Liver (tissue), 8 donors: ENCODE measurements at regions not wholly inside any gene's neighbourhood (a gene's known extent, or its start where the extent isn't known, plus 50 kb on each side); places are given as distances from the start of the nearest gene placed in this dataset.
"Not testable (repeated sequence)": the region's sequence is repeated elsewhere in the genome, so short reads cannot be mapped to it uniquely, and the experiment has no call there.

Source experiments
- DNase-seq: peaks from one replicate; pipeline ENCODE4 v3.0.0-alpha.2; 2017; ENCODE audit warnings: low spot score
- H3K27ac ChIP-seq, 2 donors: one replicate each; pipeline ENCODE4 v1.7.0; 2013; ENCODE audit warnings: inconsistent platforms in 2 of 2, low read length in 2 of 2, control low read depth in 1 of 2, low read depth in 1 of 2, mild to moderate bottlenecking in 1 of 2
- H3K27me3 ChIP-seq, 4 donors: one replicate each; pipeline versions ENCODE4 v1.6.1 to v1.7.0; 2013; ENCODE audit warnings: low read length in 3 of 4, inconsistent platforms in 1 of 4, mild to moderate bottlenecking in 1 of 4, moderate library complexity in 1 of 4; ENCODE audit not compliant: control insufficient read depth in 4 of 4, insufficient read depth in 4 of 4
- H3K36me3 ChIP-seq, 4 donors: one replicate each; pipeline versions ENCODE4 v1.6.1 to v1.7.0; 2013; ENCODE audit warnings: low read length in 3 of 4, mild to moderate bottlenecking in 3 of 4, low read depth in 1 of 4, moderate library complexity in 1 of 4; ENCODE audit not compliant: control insufficient read depth in 4 of 4, insufficient read depth in 3 of 4
- H3K4me1 ChIP-seq, 4 donors: one replicate each; pipeline versions ENCODE4 v1.6.1 to v1.7.0; 2013; ENCODE audit warnings: low read length in 3 of 4, mild to moderate bottlenecking in 3 of 4, moderate library complexity in 1 of 4; ENCODE audit not compliant: control insufficient read depth in 4 of 4, insufficient read depth in 4 of 4
- H3K4me3 ChIP-seq, 3 donors: one replicate each; pipeline versions ENCODE4 v1.6.1 to v1.7.0; 2013; ENCODE audit warnings: low read length in 3 of 3, control low read depth in 1 of 3, low read depth in 1 of 3, mild to moderate bottlenecking in 1 of 3
- H3K9ac ChIP-seq, 2 donors: one replicate each; pipeline ENCODE4 v1.7.0; 2013; ENCODE audit warnings: low read length in 2 of 2, mild to moderate bottlenecking in 2 of 2, moderate library complexity in 2 of 2, control low read depth in 1 of 2, low read depth in 1 of 2
- H3K9me3 ChIP-seq, 4 donors: one replicate each; pipeline versions ENCODE4 v1.6.1 to v1.7.0; 2013; ENCODE audit warnings: low read length in 3 of 4; ENCODE audit not compliant: control insufficient read depth in 4 of 4
- ATF3 ChIP-seq: IDR thresholded peaks from 2 replicates; pipeline ENCODE4 v1.6.1; 2016; ENCODE audit warnings: antibody characterized with exemption
- CTCF ChIP-seq: fragments of 150-350 bp; IDR thresholded peaks from 2 replicates; pipeline ENCODE4 v1.5.1; 2017; ENCODE audit warnings: improper control_type of control experiment, low read depth, low read length; ENCODE audit not compliant: missing input control
- EGR1 ChIP-seq, 2 donors: IDR thresholded peaks; 2 replicates each; pipeline ENCODE4 v1.6.1; 2016 to 2018; ENCODE audit warnings: antibody characterized with exemption in 2 of 2, low read depth in 2 of 2
- FOXA1 ChIP-seq: IDR thresholded peaks from 2 replicates; pipeline ENCODE4 v1.6.1; 2016; ENCODE audit warnings: antibody characterized with exemption
- FOXA2 ChIP-seq: IDR thresholded peaks from 2 replicates; pipeline ENCODE4 v1.6.1; 2016; ENCODE audit warnings: antibody characterized with exemption
- GABPA ChIP-seq, 2 donors: IDR thresholded peaks in 1 of 2; conservative IDR thresholded peaks in 1 of 2; 2 replicates each; pipeline ENCODE4 v1.6.1; 2016; ENCODE audit warnings: antibody characterized with exemption in 2 of 2, mild to moderate bottlenecking in 1 of 2, moderate library complexity in 1 of 2
- HNF4A ChIP-seq, 2 donors: conservative IDR thresholded peaks; 2 replicates each; pipeline ENCODE4 v1.6.1; 2016; ENCODE audit warnings: antibody characterized with exemption in 2 of 2, mild to moderate bottlenecking in 2 of 2
- HNF4G ChIP-seq: IDR thresholded peaks from 2 replicates; pipeline ENCODE4 v1.6.1; 2016; ENCODE audit warnings: antibody characterized with exemption
- JUND ChIP-seq, 2 donors: IDR thresholded peaks; 2 replicates each; pipeline ENCODE4 v1.6.1; 2016; ENCODE audit warnings: antibody characterized with exemption in 2 of 2
- MAX ChIP-seq: IDR thresholded peaks from 2 replicates; pipeline ENCODE4 v1.6.1; 2016; ENCODE audit warnings: antibody characterized with exemption
- NR2F2 ChIP-seq: IDR thresholded peaks from 2 replicates; pipeline ENCODE4 v1.6.1; 2016; ENCODE audit warnings: antibody characterized with exemption
- RAD21 ChIP-seq, 2 donors: IDR thresholded peaks; 2 replicates each; pipeline ENCODE4 v1.6.1; 2016; ENCODE audit warnings: antibody characterized with exemption in 2 of 2, mild to moderate bottlenecking in 2 of 2
- REST ChIP-seq: IDR thresholded peaks from 2 replicates; pipeline ENCODE4 v1.6.1; 2016; ENCODE audit warnings: antibody characterized with exemption, mild to moderate bottlenecking
- RXRA ChIP-seq, 2 donors: IDR thresholded peaks; 2 replicates each; pipeline ENCODE4 v1.6.1; 2017 to 2018; ENCODE audit warnings: antibody characterized with exemption in 2 of 2, mild to moderate bottlenecking in 1 of 2
- SP1 ChIP-seq: IDR thresholded peaks from 2 replicates; pipeline ENCODE4 v1.6.1; 2018; ENCODE audit warnings: antibody characterized with exemption, mild to moderate bottlenecking
- TAF1 ChIP-seq: conservative IDR thresholded peaks from 2 replicates; pipeline ENCODE4 v1.6.1; 2016; ENCODE audit warnings: antibody characterized with exemption, mild to moderate bottlenecking
- YY1 ChIP-seq: IDR thresholded peaks from 2 replicates; pipeline ENCODE4 v1.6.1; 2016; ENCODE audit warnings: antibody characterized with exemption, mild to moderate bottlenecking
- ZBTB33 ChIP-seq: IDR thresholded peaks from 2 replicates; pipeline ENCODE4 v1.6.1; 2016; ENCODE audit warnings: antibody characterized with exemption
- WGBS: extraction: QIAGEN DNeasy Blood & Tissue Kit; methylation state at CpG from one replicate; pipeline ENCODE4 v1.1.7; 2013; 5-methylcytosine and 5-hydroxymethylcytosine counted together
- donor health status: healthy.
- donor health status: healthy.
- donor health status: healthy.
- donor health status: healthy.
- donor health status: healthy.

GRCh38 chr14:34157651-34158050, 206.8 kb upstream of the EGLN3 start:
- no peak for DNase-seq
- Histone ChIP-seq H3K9ac (no peak overlapping the region), H3K4me3 (no peak overlapping the region), H3K36me3 (no peaks in the 10 kb centered on the region), H3K9me3 (no peaks in the 10 kb centered on the region), H3K27ac (no peak overlapping the region), H3K4me1 (no peaks in the 10 kb centered on the region), H3K27me3 (no peaks in the 10 kb centered on the region)
- WGBS = 90% methylated on average over 2 of the region's 2 CpGs
- TF ChIP-seq TAF1 (no peak), NR2F2 (no peak), FOXA2 (no peak), YY1 (no peak), HNF4G (no peak), RAD21 (IDR thresholded peaks at IDR 0.05) (no peak), EGR1 (IDR thresholded peaks at IDR 0.05; ENCODE audit: low read depth in 2 of 2) (no peak), ATF3 (no peak), SP1 (no peak), JUND (IDR thresholded peaks at IDR 0.05) (no peak), HNF4A (conservative IDR thresholded peaks at IDR 0.05) (no peak), GABPA (IDR thresholded peaks at IDR 0.05 in 1 of 2, conservative IDR thresholded peaks at IDR 0.05 in 1 of 2) (no peak), ZBTB33 (no peak), MAX (no peak), FOXA1 (no peak), CTCF (no peak), RXRA (IDR thresholded peaks at IDR 0.05) (no peak), REST (no peak)

- DNase-seq = no peak
- Histone ChIP-seq H3K9ac (no peak overlapping the region), H3K4me1 (no peaks in the 10 kb centered on the region), H3K27ac (no peak overlapping the region), H3K36me3 (no peaks in the 10 kb centered on the region), H3K9me3 (no peaks in the 10 kb centered on the region), H3K4me3 (no peak overlapping the region), H3K27me3 (no peaks in the 10 kb centered on the region)
- no peak for TF ChIP-seq YY1
- WGBS = 57% methylated on average over 3 of the region's 3 CpGs
Observed at GRCh38 chr14:34147461-34147860, 196.6 kb upstream of the EGLN3 start.

- H3K27ac ChIP-seq, H3K4me3 ChIP-seq: not testable (repeated sequence)
- WGBS = 60% methylated on average over 6 of the region's 6 CpGs
Observed at GRCh38 chr14:34140127-34140526, 189.3 kb upstream of the EGLN3 start.

More at GRCh38 chr14:34140127-34140526, 189.3 kb upstream of the EGLN3 start:
- H3K36me3 ChIP-seq, H3K9ac ChIP-seq, DNase-seq, H3K27me3 ChIP-seq, H3K9me3 ChIP-seq, H3K4me1 ChIP-seq: not testable (repeated sequence)
